Activated CD4-positive, alpha-beta T cell treated with anti-CD3 and anti-CD28 coated beads for 24 hours (primary cell): ENCODE measurements at regions not wholly inside any gene's neighbourhood (a gene's known extent, or its start where the extent isn't known, plus 50 kb on each side); places are given as distances from the start of the nearest gene placed in this dataset.

Experiments
- DNase-seq, 2 donors: peaks; one replicate each; pipeline ENCODE4 v3.0.0-alpha.2; 2020; ENCODE audit warnings: low read depth in 2 of 2

- no peak for DNase-seq
Observed at GRCh38 chr13:48146122-48146521, 51.2 kb upstream of the MED4 start.
